ENCODE measurements at regions not wholly inside any gene's neighbourhood (a gene's known extent, or its start where the extent isn't known, plus 50 kb on each side); places are given as distances from the start of the nearest gene placed in this dataset.

DNA sequence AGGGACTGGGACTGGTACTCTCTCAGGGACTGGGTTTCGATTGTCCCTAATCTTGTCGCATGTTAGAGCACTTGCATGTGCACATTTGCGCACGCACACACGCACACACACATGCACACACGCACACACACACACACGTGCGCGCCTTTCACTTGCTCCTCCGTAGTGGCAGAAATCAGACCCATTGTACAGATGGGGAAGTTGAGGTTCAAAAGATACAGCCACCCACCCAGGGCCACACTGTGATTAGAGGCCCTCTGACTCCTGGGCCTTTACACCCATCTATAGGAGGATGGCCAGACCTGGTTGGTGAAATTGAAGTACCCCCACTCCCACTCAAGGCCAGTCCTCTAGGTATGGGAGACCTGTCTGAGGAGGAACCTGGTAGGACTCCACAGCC is 167.8 kb upstream of the LHX5 start:
- H3K4me1 Mint-ChIP-seq, result peaks cover 3% of the 10 kb centered on the region
- DNase-seq (ENCODE audit: low spot score in 2 of 2, unreplicated experiment in 2 of 2), result no peak

GRCh38 chr12:113638460-113638775 is 166.7 kb upstream of the LHX5 start:
- Mint-ChIP-seq H3K4me1 (peaks cover 3% of the 10 kb centered on the region), H3K27me3 (ENCODE audit: low read depth) (peaks cover 79% of the 10 kb centered on the region), H3K27ac (no peak overlapping the region), H3K9me3 (no peaks in the 10 kb centered on the region), H3K36me3 (no peaks in the 10 kb centered on the region), H3K4me3 (peak overlapping the region; percentile 71)
- no peak for DNase-seq (ENCODE audit: low spot score in 2 of 2, unreplicated experiment in 2 of 2)
- TF ChIP-seq, protein P1, sequence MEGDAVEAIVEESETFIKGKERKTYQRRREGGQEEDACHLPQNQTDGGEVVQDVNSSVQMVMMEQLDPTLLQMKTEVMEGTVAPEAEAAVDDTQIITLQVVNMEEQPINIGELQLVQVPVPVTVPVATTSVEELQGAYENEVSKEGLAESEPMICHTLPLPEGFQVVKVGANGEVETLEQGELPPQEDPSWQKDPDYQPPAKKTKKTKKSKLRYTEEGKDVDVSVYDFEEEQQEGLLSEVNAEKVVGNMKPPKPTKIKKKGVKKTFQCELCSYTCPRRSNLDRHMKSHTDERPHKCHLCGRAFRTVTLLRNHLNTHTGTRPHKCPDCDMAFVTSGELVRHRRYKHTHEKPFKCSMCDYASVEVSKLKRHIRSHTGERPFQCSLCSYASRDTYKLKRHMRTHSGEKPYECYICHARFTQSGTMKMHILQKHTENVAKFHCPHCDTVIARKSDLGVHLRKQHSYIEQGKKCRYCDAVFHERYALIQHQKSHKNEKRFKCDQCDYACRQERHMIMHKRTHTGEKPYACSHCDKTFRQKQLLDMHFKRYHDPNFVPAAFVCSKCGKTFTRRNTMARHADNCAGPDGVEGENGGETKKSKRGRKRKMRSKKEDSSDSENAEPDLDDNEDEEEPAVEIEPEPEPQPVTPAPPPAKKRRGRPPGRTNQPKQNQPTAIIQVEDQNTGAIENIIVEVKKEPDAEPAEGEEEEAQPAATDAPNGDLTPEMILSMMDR (IDR thresholded peaks at IDR 0.05; ENCODE audit: unreplicated experiment), result no peak

More for the DNA sequence above, 167.8 kb upstream of the LHX5 start:
- Mint-ChIP-seq H3K4me3 (peak overlapping the region; percentile 71), H3K9me3 (no peaks in the 10 kb centered on the region), H3K27me3 (ENCODE audit: low read depth) (peaks cover 76% of the 10 kb centered on the region), H3K36me3 (no peaks in the 10 kb centered on the region), H3K27ac (no peak overlapping the region)
- TF ChIP-seq, protein P1 (IDR thresholded peaks at IDR 0.05; ENCODE audit: unreplicated experiment), result no peak

- DNase-seq (ENCODE audit: low spot score in 2 of 2, unreplicated experiment in 2 of 2), result no peak
- TF ChIP-seq, protein P1 (IDR thresholded peaks at IDR 0.05; ENCODE audit: unreplicated experiment), result no peak
- Mint-ChIP-seq H3K36me3 (no peaks in the 10 kb centered on the region), H3K27ac (no peak overlapping the region), H3K27me3 (ENCODE audit: low read depth) (peaks cover 59% of the 10 kb centered on the region), H3K9me3 (peaks cover 8% of the 10 kb centered on the region), H3K4me3 (no peak overlapping the region), H3K4me1 (peaks cover 3% of the 10 kb centered on the region)
Observed at GRCh38 chr12:113634982-113635381, 163.3 kb upstream of the LHX5 start.

GRCh38 chr12:113634474-113634873 is 162.8 kb upstream of the LHX5 start:
- no peak for DNase-seq (ENCODE audit: low spot score in 2 of 2, unreplicated experiment in 2 of 2)
- H3K27me3 Mint-ChIP-seq (ENCODE audit: low read depth), result peaks cover 54% of the 10 kb centered on the region
- H3K36me3 Mint-ChIP-seq, result no peaks in the 10 kb centered on the region
- no peak overlapping the region for H3K4me3 Mint-ChIP-seq
- H3K9me3 Mint-ChIP-seq, result peaks cover 13% of the 10 kb centered on the region
- peaks cover 3% of the 10 kb centered on the region for H3K4me1 Mint-ChIP-seq
- H3K27ac Mint-ChIP-seq, result no peak overlapping the region
- TF ChIP-seq, protein P1 (IDR thresholded peaks at IDR 0.05; ENCODE audit: unreplicated experiment), result no peak

DNA sequence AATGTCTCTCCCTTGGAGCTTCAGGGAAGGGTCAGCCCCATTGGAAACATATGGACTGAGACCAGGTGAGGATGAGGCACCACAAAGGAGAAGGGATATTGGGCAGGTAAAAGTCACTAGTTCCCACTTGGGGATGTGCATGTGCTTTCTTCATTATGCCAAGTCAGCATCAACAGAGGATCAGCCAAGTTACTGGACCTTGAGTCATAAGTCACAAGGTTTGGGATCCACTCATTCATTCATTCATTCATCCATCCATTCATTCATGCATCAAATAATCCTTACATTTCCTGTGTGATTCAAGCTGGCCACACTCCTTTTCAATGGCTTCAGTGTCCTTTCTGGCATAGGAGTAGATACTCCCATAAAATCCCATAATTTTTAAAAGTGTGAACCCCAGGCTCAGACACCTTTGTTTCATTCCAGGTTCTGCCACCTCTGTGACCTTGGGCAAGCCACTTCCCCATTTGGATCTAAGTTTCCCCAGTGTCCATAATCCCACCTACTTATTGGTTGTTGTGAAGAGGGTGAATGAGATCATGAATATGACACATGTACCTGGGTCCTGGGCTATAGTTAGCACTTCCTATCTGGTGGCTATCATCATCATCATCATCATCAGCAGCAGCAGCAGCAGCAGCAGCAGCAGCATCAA is 162.1 kb upstream of the LHX5 start:
- peaks cover 19% of the 10 kb centered on the region for H3K9me3 Mint-ChIP-seq
- no peak overlapping the region for H3K27ac Mint-ChIP-seq
- TF ChIP-seq, protein P1 (IDR thresholded peaks at IDR 0.05; ENCODE audit: unreplicated experiment), result no peak
- H3K4me3 Mint-ChIP-seq, result no peak overlapping the region
- peaks cover 3% of the 10 kb centered on the region for H3K4me1 Mint-ChIP-seq
- DNase-seq (ENCODE audit: low spot score in 2 of 2, unreplicated experiment in 2 of 2), result no peak
- H3K36me3 Mint-ChIP-seq, result no peaks in the 10 kb centered on the region
- H3K27me3 Mint-ChIP-seq (ENCODE audit: low read depth), result peaks cover 52% of the 10 kb centered on the region

- TF ChIP-seq, protein P1 (IDR thresholded peaks at IDR 0.05; ENCODE audit: unreplicated experiment), result no peak
- no peaks in the 10 kb centered on the region for H3K36me3 Mint-ChIP-seq
Observed at GRCh38 chr12:113630625-113631024, 159.0 kb upstream of the LHX5 start.

More at GRCh38 chr12:113630625-113631024, 159.0 kb upstream of the LHX5 start:
- Mint-ChIP-seq H3K9me3 (peaks cover 38% of the 10 kb centered on the region), H3K4me1 (no peaks in the 10 kb centered on the region), H3K27me3 (ENCODE audit: low read depth) (peaks cover 31% of the 10 kb centered on the region), H3K27ac (no peak overlapping the region), H3K4me3 (no peak overlapping the region)
- no peak for DNase-seq (ENCODE audit: low spot score in 2 of 2, unreplicated experiment in 2 of 2)

All from mesothelial cell of epicardium (in vitro differentiated cells).